GM23338 (cell line): ENCODE measurements at regions not wholly inside any gene's neighbourhood (a gene's known extent, or its start where the extent isn't known, plus 50 kb on each side); places are given as distances from the start of the nearest gene placed in this dataset.
A peak's percentile ranks its signal among the peaks of the same experiment; 100 is the strongest.

Source experiments
- CREB1 ChIP-seq: fragments of 250-450 bp; sonication (Bioruptor Pico); IDR thresholded peaks from 2 replicates; pipeline ENCODE4 v1.5.0; 2020; ENCODE audit warnings: low read depth, mild to moderate bottlenecking, moderate library complexity
- CTCF ChIP-seq, 2 experiments: fragments of 200-600 bp in 1 of 2; sonication (generic) in 1 of 2; conservative IDR thresholded peaks; 2 replicates each; pipeline versions ENCODE4 v1.5.1 to v1.6.1; 2016 to 2017; ENCODE audit warnings: antibody characterized with exemption in 2 of 2, low read depth in 2 of 2, mild to moderate bottlenecking in 2 of 2, moderate library complexity in 1 of 2
- EZH2 ChIP-seq: fragments of 200-600 bp; sonication (generic); IDR thresholded peaks from one replicate; pipeline ENCODE4 v1.8.0; 2017; ENCODE audit warnings: antibody characterized with exemption, mild to moderate bottlenecking, low read depth; ENCODE audit not compliant: unreplicated experiment
- POLR2AphosphoS5 ChIP-seq: IDR thresholded peaks from 2 replicates; pipeline ENCODE4 v1.6.1; 2016; ENCODE audit warnings: antibody characterized with exemption, low read depth
- ZNF114 ChIP-seq: fragments of 250-450 bp; sonication (Bioruptor Pico); IDR thresholded peaks from 2 replicates; pipeline ENCODE4 v1.5.0; 2020; ENCODE audit warnings: mild to moderate bottlenecking, moderate library complexity
- TF ChIP-seq, protein P1 (sequence below): IDR thresholded peaks from one replicate; pipeline ENCODE4 v1.6.1; 2018; ENCODE audit warnings: antibody characterized with exemption; ENCODE audit not compliant: unreplicated experiment

DNA sequence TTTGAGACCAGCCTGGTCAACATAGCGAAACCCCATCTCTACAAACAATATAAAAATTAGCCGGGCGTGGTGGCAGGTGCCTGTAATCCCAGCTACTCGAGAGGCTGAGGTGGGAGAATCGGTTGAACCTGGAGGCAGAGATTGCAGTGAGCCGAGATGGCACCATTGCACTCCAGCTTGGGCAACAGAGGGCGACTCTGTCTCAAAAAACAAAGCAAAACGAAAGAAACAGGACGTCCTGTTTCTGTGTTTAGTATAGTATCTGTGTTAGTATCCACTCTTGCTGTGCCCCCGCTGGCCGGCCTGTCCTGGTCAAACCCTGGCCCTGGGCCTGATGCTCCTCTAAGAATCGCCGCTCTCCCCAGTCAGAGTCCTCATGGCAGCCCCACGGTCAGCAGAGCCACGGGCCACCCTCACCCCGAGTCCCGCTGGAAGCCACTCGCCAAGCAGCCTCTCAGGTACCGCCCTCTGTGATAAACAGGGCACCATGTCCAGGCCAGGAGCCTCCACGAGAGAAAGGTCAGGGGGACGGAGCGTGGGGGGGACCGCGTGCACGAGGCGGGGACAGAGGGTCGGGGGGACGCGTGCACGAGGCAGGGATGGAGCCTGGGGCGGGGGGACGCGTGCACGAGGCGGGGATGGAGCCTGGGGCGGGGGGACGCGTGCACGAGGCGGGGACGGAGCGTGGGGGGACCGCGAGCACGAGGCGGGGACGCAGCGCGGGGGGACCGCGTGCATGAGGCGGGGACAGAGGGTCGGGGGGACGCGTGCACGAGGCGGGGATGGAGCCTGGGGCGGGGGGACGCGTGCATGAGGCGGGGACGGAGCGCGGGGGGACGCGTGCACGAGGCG is 384.5 kb downstream of the SMOC2 start:
- TF ChIP-seq CTCF (conservative IDR thresholded peaks at IDR 0.05; ENCODE audit: low read depth in 2 of 2), result peak in 1 of 2 experiments; percentile 29; a peak in 1 of 4 replicates
- TF ChIP-seq, protein P1, sequence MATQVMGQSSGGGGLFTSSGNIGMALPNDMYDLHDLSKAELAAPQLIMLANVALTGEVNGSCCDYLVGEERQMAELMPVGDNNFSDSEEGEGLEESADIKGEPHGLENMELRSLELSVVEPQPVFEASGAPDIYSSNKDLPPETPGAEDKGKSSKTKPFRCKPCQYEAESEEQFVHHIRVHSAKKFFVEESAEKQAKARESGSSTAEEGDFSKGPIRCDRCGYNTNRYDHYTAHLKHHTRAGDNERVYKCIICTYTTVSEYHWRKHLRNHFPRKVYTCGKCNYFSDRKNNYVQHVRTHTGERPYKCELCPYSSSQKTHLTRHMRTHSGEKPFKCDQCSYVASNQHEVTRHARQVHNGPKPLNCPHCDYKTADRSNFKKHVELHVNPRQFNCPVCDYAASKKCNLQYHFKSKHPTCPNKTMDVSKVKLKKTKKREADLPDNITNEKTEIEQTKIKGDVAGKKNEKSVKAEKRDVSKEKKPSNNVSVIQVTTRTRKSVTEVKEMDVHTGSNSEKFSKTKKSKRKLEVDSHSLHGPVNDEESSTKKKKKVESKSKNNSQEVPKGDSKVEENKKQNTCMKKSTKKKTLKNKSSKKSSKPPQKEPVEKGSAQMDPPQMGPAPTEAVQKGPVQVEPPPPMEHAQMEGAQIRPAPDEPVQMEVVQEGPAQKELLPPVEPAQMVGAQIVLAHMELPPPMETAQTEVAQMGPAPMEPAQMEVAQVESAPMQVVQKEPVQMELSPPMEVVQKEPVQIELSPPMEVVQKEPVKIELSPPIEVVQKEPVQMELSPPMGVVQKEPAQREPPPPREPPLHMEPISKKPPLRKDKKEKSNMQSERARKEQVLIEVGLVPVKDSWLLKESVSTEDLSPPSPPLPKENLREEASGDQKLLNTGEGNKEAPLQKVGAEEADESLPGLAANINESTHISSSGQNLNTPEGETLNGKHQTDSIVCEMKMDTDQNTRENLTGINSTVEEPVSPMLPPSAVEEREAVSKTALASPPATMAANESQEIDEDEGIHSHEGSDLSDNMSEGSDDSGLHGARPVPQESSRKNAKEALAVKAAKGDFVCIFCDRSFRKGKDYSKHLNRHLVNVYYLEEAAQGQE, result no peak
- TF ChIP-seq EZH2, result no peak
- no peak for TF ChIP-seq CREB1 (CRISPR knock-in tag)
- no peak for TF ChIP-seq POLR2AphosphoS5
- TF ChIP-seq ZNF114 (CRISPR knock-in tag), result no peak
